Lung (tissue), 11 donors: ENCODE measurements at regions not wholly inside any gene's neighbourhood (a gene's known extent, or its start where the extent isn't known, plus 50 kb on each side); places are given as distances from the start of the nearest gene placed in this dataset.

ENCODE experiments used
- ATAC-seq: fragments of 200-7000 bp; cut with Tn5 transposase; one replicate; pipeline ENCODE4 v1.9.1; 2020; ENCODE audit warnings: moderate number of reproducible peaks; ENCODE audit not compliant: insufficient read depth, low FRiP score
- DNase-seq, 3 donors: peaks; one replicate each; pipeline ENCODE4 v3.0.0-alpha.2; 2013 to 2017
- H3K27ac ChIP-seq, 2 donors: one replicate each; pipeline ENCODE4 v1.5.1; 2013; ENCODE audit warnings: mild to moderate bottlenecking in 2 of 2, moderate library complexity in 2 of 2, control low read depth in 1 of 2, inconsistent platforms in 1 of 2, low read depth in 1 of 2, low read length in 1 of 2
- H3K27me3 ChIP-seq, 3 donors: one replicate each; pipeline ENCODE4 v1.5.1; 2013; ENCODE audit warnings: low read length in 2 of 3; ENCODE audit not compliant: control insufficient read depth in 3 of 3, insufficient read depth in 3 of 3
- H3K36me3 ChIP-seq, 4 donors: one replicate each; pipeline ENCODE4 v1.5.1; 2013; ENCODE audit warnings: low read length in 4 of 4, mild to moderate bottlenecking in 1 of 4, moderate library complexity in 1 of 4; ENCODE audit not compliant: control insufficient read depth in 4 of 4, insufficient read depth in 4 of 4
- H3K4me1 ChIP-seq, 5 donors: one replicate each; pipeline ENCODE4 v1.5.1; 2013; ENCODE audit warnings: low read length in 5 of 5, mild to moderate bottlenecking in 2 of 5, moderate library complexity in 1 of 5; ENCODE audit not compliant: control insufficient read depth in 5 of 5, insufficient read depth in 5 of 5
- H3K4me3 ChIP-seq: one replicate; pipeline ENCODE4 v1.5.1; 2013; ENCODE audit warnings: mild to moderate bottlenecking, control low read depth, moderate library complexity
- H3K9ac ChIP-seq, 2 donors: one replicate each; pipeline ENCODE4 v1.5.1; 2013; ENCODE audit warnings: low read length in 2 of 2, control low read depth in 1 of 2; ENCODE audit not compliant: insufficient read depth in 1 of 2
- H3K9me3 ChIP-seq, 4 donors: one replicate each; pipeline ENCODE4 v1.5.1; 2013; ENCODE audit warnings: low read length in 3 of 4, mild to moderate bottlenecking in 1 of 4, moderate library complexity in 1 of 4; ENCODE audit not compliant: control insufficient read depth in 4 of 4, insufficient read depth in 3 of 4
- WGBS, 2 donors: extraction: QIAGEN DNeasy Blood & Tissue Kit; methylation state at CpG; one replicate each; pipeline ENCODE4 v1.1.7; 2013; 5-methylcytosine and 5-hydroxymethylcytosine counted together
- TF ChIP-seq, protein P1 (sequence below): IDR thresholded peaks from 2 replicates; pipeline ENCODE4 v1.5.1; 2012; ENCODE audit warnings: mild to moderate bottlenecking; ENCODE audit errors: control extremely low read depth, extremely low read depth
- donor health status: control.
- donor health status: control.
- donor health status: Bipolar disorder and iron deficiency.
- donor health status: healthy.
- donor health status: DM: yes; HTN: yes; CAD: no.

DNA sequence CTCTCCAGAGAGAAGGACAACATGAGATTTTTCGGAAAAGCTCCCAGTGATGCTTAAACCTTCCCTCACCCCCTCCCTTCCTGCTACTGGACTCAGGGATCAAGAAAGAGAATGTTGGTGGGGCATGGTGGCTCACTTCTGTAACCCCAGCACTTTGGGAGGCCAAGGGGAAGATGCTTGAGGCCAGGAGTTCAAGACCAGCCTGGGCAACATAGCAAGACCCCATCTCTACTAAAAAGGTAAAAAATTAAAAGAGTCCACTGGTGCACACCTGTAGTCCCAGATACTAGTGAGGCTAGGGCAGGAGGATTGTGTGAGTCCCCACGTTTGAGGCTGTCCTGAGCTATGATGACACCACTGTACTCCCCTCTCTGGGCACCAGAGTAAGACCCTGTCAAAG is 162.9 kb upstream of the RAB4A start:
- H3K9me3 ChIP-seq = peaks cover 0 to 2% (median 0%) of the 10 kb centered on the region in 4 donors
- no peak overlapping the region for H3K4me3 ChIP-seq
- WGBS, 2 donors = 81 to 83% methylated on average over 2 of the region's 2 CpGs
- H3K4me1 ChIP-seq = peaks cover 0 to 22% (median 0%) of the 10 kb centered on the region in 5 donors
- no peak overlapping the region for H3K27ac ChIP-seq
- H3K27me3 ChIP-seq = no peaks in the 10 kb centered on the region
- H3K36me3 ChIP-seq = no peaks in the 10 kb centered on the region
- no peak for DNase-seq
- H3K9ac ChIP-seq = no peak overlapping the region
- ATAC-seq = no peak
- TF ChIP-seq, protein P1, sequence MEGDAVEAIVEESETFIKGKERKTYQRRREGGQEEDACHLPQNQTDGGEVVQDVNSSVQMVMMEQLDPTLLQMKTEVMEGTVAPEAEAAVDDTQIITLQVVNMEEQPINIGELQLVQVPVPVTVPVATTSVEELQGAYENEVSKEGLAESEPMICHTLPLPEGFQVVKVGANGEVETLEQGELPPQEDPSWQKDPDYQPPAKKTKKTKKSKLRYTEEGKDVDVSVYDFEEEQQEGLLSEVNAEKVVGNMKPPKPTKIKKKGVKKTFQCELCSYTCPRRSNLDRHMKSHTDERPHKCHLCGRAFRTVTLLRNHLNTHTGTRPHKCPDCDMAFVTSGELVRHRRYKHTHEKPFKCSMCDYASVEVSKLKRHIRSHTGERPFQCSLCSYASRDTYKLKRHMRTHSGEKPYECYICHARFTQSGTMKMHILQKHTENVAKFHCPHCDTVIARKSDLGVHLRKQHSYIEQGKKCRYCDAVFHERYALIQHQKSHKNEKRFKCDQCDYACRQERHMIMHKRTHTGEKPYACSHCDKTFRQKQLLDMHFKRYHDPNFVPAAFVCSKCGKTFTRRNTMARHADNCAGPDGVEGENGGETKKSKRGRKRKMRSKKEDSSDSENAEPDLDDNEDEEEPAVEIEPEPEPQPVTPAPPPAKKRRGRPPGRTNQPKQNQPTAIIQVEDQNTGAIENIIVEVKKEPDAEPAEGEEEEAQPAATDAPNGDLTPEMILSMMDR = no peak

DNA sequence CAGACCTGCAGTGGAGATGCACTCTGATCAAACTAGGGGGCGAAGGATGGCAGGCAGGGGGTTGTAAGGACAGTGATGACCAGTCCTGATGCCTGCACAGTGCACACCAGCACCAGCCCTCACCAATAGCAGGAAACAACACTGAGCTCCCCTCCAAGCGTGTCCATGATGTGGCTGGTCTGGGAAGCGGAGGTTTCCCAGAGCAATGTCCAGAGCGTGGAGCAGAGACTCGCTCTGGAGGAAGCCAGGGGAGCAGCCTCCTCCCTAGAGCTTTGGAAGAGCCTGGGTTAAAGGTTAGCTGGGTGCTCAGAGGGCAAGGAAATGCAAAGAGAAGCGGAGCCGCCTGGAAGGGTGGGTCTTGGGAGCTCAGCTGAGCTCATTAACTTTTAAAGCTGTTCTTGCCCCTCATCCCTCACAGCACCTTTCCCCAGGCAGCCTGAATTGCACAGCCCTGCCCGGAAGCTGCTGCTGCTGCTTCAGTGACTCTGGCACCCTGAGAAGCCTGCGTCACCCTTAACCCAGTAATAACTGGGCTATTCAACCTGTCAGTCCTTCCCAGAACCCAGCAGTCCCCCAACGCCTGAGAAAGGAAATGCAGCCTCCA is 162.2 kb upstream of the RAB4A start:
- Histone ChIP-seq H3K36me3 (no peaks in the 10 kb centered on the region), H3K4me3 (no peak overlapping the region), H3K4me1 (peaks cover 0 to 22% (median under 1%) of the 10 kb centered on the region in 5 donors), H3K27ac (no peak overlapping the region), H3K27me3 (no peaks in the 10 kb centered on the region), H3K9ac (no peak overlapping the region), H3K9me3 (peaks cover 0 to 2% (median 0%) of the 10 kb centered on the region in 4 donors)
- TF ChIP-seq, protein P1 = no peak
- ATAC-seq (no peak), DNase-seq (no peak)
- WGBS, 2 donors = 80 to 92% methylated on average over 10 of the region's 10 CpGs

DNA sequence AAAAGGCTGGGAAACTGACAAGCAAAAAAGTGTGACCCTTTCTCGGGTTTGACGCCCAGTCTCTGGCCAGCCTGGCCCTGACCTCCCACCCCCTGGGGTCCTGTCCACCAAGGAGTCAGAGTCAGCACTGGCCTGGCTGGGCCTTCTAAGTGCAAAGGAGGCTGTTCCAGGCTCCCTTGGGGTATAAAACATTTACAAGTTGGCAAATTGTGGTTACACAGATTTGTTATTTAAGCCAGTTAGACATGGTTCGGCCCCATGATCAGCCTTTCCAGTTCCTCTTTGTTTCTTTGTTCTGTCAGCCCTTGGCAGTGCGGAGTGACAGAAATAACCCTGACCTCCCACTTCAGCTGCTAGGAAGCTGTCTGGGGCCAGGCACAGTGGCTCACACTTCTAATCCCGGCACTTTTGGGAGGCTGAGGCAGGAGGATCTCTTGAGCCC is 161.6 kb upstream of the RAB4A start:
- peaks cover 0 to 28% (median 5%) of the 10 kb centered on the region in 5 donors for H3K4me1 ChIP-seq
- H3K27me3 ChIP-seq = no peaks in the 10 kb centered on the region
- H3K9me3 ChIP-seq = peaks cover 0 to 2% (median 0%) of the 10 kb centered on the region in 4 donors
- TF ChIP-seq, protein P1 = no peak
- DNase-seq = peak in 2 of 3 donors; percentile 30 to 52
- H3K36me3 ChIP-seq = no peaks in the 10 kb centered on the region
- no peak overlapping the region for H3K27ac ChIP-seq
- no peak overlapping the region for H3K4me3 ChIP-seq
- no peak overlapping the region for H3K9ac ChIP-seq
- no peak for ATAC-seq
- WGBS, 2 donors = 68 to 75% methylated on average over 5 of the region's 5 CpGs

DNA sequence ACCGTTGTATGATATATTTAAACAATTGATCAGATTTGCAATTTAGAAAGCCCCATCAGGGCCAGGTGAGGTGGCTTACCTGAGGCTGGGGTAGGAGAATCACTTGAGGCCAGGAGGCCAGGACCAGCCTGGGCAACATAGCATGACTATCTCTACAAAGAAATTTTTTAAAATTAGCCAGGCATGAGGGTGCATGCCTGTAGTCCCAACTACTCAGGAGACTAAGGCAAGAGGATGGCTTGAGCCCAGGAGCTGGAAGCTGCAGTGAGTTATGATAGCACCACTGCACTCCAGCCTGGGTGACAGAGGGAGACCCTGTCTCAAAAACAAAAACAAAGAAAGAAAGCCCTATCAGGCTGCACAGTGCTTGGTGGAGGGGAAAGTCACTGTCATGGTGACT is 159.9 kb upstream of the RAB4A start:
- 85 to 93% methylated on average over 1 of the region's 1 CpG for WGBS, 2 donors
- H3K27me3 ChIP-seq = no peaks in the 10 kb centered on the region
- H3K27ac ChIP-seq = no peak overlapping the region
- peaks cover 0 to 2% (median 0%) of the 10 kb centered on the region in 4 donors for H3K9me3 ChIP-seq
- H3K4me1 ChIP-seq = peaks cover 0 to 44% (median 5%) of the 10 kb centered on the region in 5 donors
- no peaks in the 10 kb centered on the region for H3K36me3 ChIP-seq
- H3K9ac ChIP-seq = no peak overlapping the region
- TF ChIP-seq, protein P1 = no peak
- DNase-seq (no peak), ATAC-seq (no peak)
- no peak overlapping the region for H3K4me3 ChIP-seq
